K562 (cell line): ENCODE measurements at regions not wholly inside any gene's neighbourhood (a gene's known extent, or its start where the extent isn't known, plus 50 kb on each side); places are given as distances from the start of the nearest gene placed in this dataset.

ENCODE experiments used
- ATAC-seq: fragments of 200-7000 bp; cut with Tn5 transposase; 3 replicates; pipeline ENCODE4 v1.9.1; 2020; ENCODE audit warnings: moderate library complexity
- BruUV-seq: library from RNA; stranded (reverse); fragments of 400-500 nt; replicated peaks from 2 replicates; lab custom pipeline; 2021; lab: Mats Ljungman, UMichigan
- CTCF ChIA-PET: fragments of 300-600 bp; formaldehyde crosslinking; extraction: SDS; loops from one replicate; lab custom pipeline; 2021; ENCODE audit warnings: low intra/inter-chr PET ratio; lab: Yijun Ruan, JAX
- POLR2A ChIA-PET: fragments of 300-600, 350-650 bp; sonication (Branson Sonifier 250); formaldehyde crosslinking; extraction: SDS; loops from one replicate; lab custom pipeline; 2021; ENCODE audit warnings: antibody characterized with exemption, inconsistent platforms; lab: Yijun Ruan, JAX
- DNase-seq, 4 experiments: peaks; one replicate each; pipeline versions ENCODE4 v3.0.0 to v3.0.0-alpha.2; 2011 to 2018; ENCODE audit warnings: low spot score in 3 of 4, mixed read lengths in 3 of 4; ENCODE audit errors: extremely low read depth in 1 of 4
- FAIRE-seq: peaks from 2 replicates; lab custom pipeline; 2011; peaks lifted over from hg19 to GRCh38; lab: Jason Lieb, UNC
- H2AFZ ChIP-seq: 2 replicates; pipeline ENCODE4 v1.6.0; 2011; ENCODE audit warnings: low read depth, low read length, control low read depth, inconsistent platforms
- H3K27ac ChIP-seq: fragments of 200-600 bp; 3 replicates; pipeline ENCODE4 v1.8.0; 2011; ENCODE audit warnings: low read depth, mild to moderate bottlenecking, control low read depth, inconsistent platforms, low read length, moderate library complexity, mixed read lengths; ENCODE audit errors: extremely low read depth
- H3K27me3 ChIP-seq, 2 experiments: fragments of 300-600 bp in 1 of 2; 2 replicates in 1 of 2; 3 replicates in 1 of 2; pipeline versions ENCODE4 v1.6.0 to v1.8.0; 2011; ENCODE audit warnings: inconsistent platforms in 2 of 2, low read length in 2 of 2, mild to moderate bottlenecking in 1 of 2, mixed read lengths in 1 of 2, moderate library complexity in 1 of 2; ENCODE audit not compliant: control insufficient read depth in 2 of 2, insufficient read depth in 2 of 2
- H3K36me3 ChIP-seq: fragments of 300-600 bp; 3 replicates; pipeline ENCODE4 v1.8.0; 2011; ENCODE audit warnings: mild to moderate bottlenecking, low read length, inconsistent platforms; ENCODE audit not compliant: control insufficient read depth, insufficient read depth
- H3K4me1 ChIP-seq, 2 experiments: fragments of 200-600 bp in 1 of 2; replicated peaks in 1 of 2; 2 replicates in 1 of 2; 3 replicates in 1 of 2; pipeline versions ENCODE4 v1.5.1 to v1.8.0; 2011; ENCODE audit warnings: inconsistent platforms in 2 of 2, low read length in 2 of 2, mild to moderate bottlenecking in 1 of 2, mixed read lengths in 1 of 2, moderate library complexity in 1 of 2; ENCODE audit not compliant: control insufficient read depth in 2 of 2, insufficient read depth in 2 of 2
- H3K4me2 ChIP-seq: 2 replicates; pipeline ENCODE4 v1.6.1; 2011; ENCODE audit warnings: low read length, control low read depth, inconsistent platforms, mixed read lengths; ENCODE audit not compliant: insufficient read depth
- H3K4me3 ChIP-seq: fragments of 200-600 bp; sonication (generic), shearing (Covaris generic); 2 replicates; pipeline ENCODE4 v1.5.1; 2016; ENCODE audit warnings: control low read depth, inconsistent platforms
- H3K79me2 ChIP-seq: fragments of 200-600 bp; 3 replicates; pipeline ENCODE4 v1.8.0; 2011; ENCODE audit warnings: low read length, inconsistent platforms; ENCODE audit not compliant: control insufficient read depth, insufficient read depth
- H3K9ac ChIP-seq, 2 experiments: 2 replicates each; pipeline versions ENCODE4 v1.6.0 to v1.6.1; 2011; ENCODE audit warnings: low read depth in 2 of 2, low read length in 2 of 2, control low read depth in 1 of 2, inconsistent platforms in 1 of 2, mild to moderate bottlenecking in 1 of 2, mixed read lengths in 1 of 2; ENCODE audit not compliant: insufficient read depth in 1 of 2
- H3K9me1 ChIP-seq: one replicate; pipeline ENCODE4 v1.6.0; 2011; ENCODE audit warnings: inconsistent platforms, mild to moderate bottlenecking, low read length, moderate library complexity; ENCODE audit not compliant: control insufficient read depth, insufficient read depth
- H3K9me3 ChIP-seq: replicated peaks from 2 replicates; pipeline ENCODE4 v1.5.1; 2011; ENCODE audit warnings: low read depth, low read length, inconsistent platforms; ENCODE audit not compliant: control insufficient read depth, insufficient read depth
- H4K20me1 ChIP-seq: replicated peaks from 2 replicates; pipeline ENCODE4 v1.6.1; 2011; ENCODE audit warnings: low read length, inconsistent platforms, mixed read lengths; ENCODE audit not compliant: control insufficient read depth, insufficient read depth
- C11orf30 ChIP-seq: fragments of 450-650 bp; IDR thresholded peaks from 2 replicates; pipeline ENCODE4 v1.6.1; 2016; ENCODE audit warnings: low read depth, mild to moderate bottlenecking
- DDX20 ChIP-seq: fragments of 450-650 bp; IDR thresholded peaks from 2 replicates; pipeline ENCODE4 v1.6.1; 2016; ENCODE audit warnings: missing genetic modification characterization, low read depth, mild to moderate bottlenecking, missing compliant biosample characterization, moderate library complexity
- HMGN3 ChIP-seq: IDR thresholded peaks from 2 replicates; pipeline ENCODE4 v1.6.1; 2011; ENCODE audit warnings: borderline replicate concordance, low read depth, mild to moderate bottlenecking, mixed read lengths, low read length; ENCODE audit not compliant: insufficient read length; ENCODE audit errors: extremely low read depth
- HNRNPK ChIP-seq: fragments of 200-400 bp; formaldehyde crosslinking; IDR thresholded peaks from one replicate; pipeline ENCODE4 v1.6.1; 2018; ENCODE audit warnings: mild to moderate bottlenecking, low read depth, low read length; ENCODE audit not compliant: poor library complexity, severe bottlenecking
- MAFG ChIP-seq: fragments of 450-650 bp; conservative IDR thresholded peaks from 2 replicates; pipeline ENCODE4 v1.6.1; 2016; ENCODE audit warnings: missing genetic modification characterization, missing compliant biosample characterization
- MAFK ChIP-seq: IDR thresholded peaks from 2 replicates; pipeline ENCODE4 v1.6.1; 2011; ENCODE audit warnings: low read length, improper control_type of control experiment
- MAZ ChIP-seq, 2 experiments: fragments of 450-650 bp in 1 of 2; sonication (generic) in 1 of 2; formaldehyde crosslinking; IDR thresholded peaks in 1 of 2; conservative IDR thresholded peaks in 1 of 2; 2 replicates each; pipeline versions ENCODE4 v1.4.0 to v1.5.0; 2020; ENCODE audit warnings: mild to moderate bottlenecking in 1 of 2, missing genetic modification reagents in 1 of 2
- PCBP1 ChIP-seq: fragments of 200-400 bp; formaldehyde crosslinking; IDR thresholded peaks from 2 replicates; pipeline ENCODE4 v1.6.1; 2018; ENCODE audit warnings: mild to moderate bottlenecking, low read depth, low read length; ENCODE audit not compliant: poor library complexity, severe bottlenecking
- POLR2AphosphoS2 ChIP-seq: IDR thresholded peaks from 2 replicates; pipeline ENCODE4 v1.6.1; 2012; ENCODE audit warnings: low read length, improper control_type of control experiment
- ZNF274 ChIP-seq: IDR thresholded peaks from 2 replicates; pipeline ENCODE4 v1.6.1; 2011; ENCODE audit warnings: low read depth, mild to moderate bottlenecking, low read length, moderate library complexity, borderline replicate concordance
- ZNF316 ChIP-seq: fragments of 450-650 bp; IDR thresholded peaks from 2 replicates; pipeline ENCODE4 v1.6.1; 2016
- WGBS: fragments of 100-300 bp; shearing (Covaris generic); methylation state at CpG from one replicate; pipeline ENCODE4 v1.1.6; 2016; ENCODE audit warnings: low coverage, mixed read lengths; ENCODE audit not compliant: insufficient coverage; ENCODE audit errors: missing lambda C conversion rate; 5-methylcytosine and 5-hydroxymethylcytosine counted together
- in situ Hi-C: fragments of 300-500 bp; cut with MboI; formaldehyde crosslinking; loops from 4 replicates; pipeline ENCODE4 v1.15.0; 2018; ENCODE audit warnings: inconsistent platforms, mixed read lengths
- intact Hi-C: fragments of 100-400 bp; cut with micrococcal nuclease; formaldehyde crosslinking; loops from 2 replicates; pipeline ENCODE4 v1.14.2; 2022
- TF ChIP-seq, protein P1 (sequence below), 2 experiments: fragments of 450-650 bp; IDR thresholded peaks; 2 replicates each; pipeline ENCODE4 v1.6.1; 2016

DNA sequence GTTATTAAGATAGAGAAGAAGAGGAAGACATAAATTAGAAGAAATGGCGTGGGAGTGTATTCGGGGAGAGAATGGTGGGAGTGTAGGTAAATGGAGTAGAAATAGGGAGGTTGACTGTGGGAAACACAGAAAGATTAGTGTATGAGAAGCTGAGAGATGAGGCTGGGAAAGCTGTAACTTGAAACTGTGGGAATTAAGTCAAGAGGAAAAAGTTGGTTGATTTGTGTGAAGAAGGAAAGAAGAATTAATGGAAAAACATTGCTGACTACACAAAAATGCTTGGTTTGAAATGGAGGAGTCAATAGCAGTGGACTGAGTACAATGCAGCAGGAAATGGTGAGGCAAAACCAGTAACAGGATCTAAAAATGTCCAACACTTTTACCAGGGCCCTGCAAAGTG is 448.3 kb downstream of the PTPRC start:
- no peak overlapping the region for H3K4me3 ChIP-seq
- no peaks in the 10 kb centered on the region; the same call in 1 of the 2 replicates for H3K9me3 ChIP-seq
- DNase-seq (no peak), ATAC-seq (no peak), FAIRE-seq (no peak)
- no peak overlapping the region for H3K4me2 ChIP-seq
- BruUV-seq: no TSS peak
- in situ Hi-C loops: no loop called here
- H3K9me1 ChIP-seq: no peaks in the 10 kb centered on the region
- POLR2A ChIA-PET: no interaction called here
- intact Hi-C loops: no loop called here
- no peaks in the 10 kb centered on the region for H3K36me3 ChIP-seq
- TF ChIP-seq MAZ (CRISPR knock-in tag; conservative IDR thresholded peaks at IDR 0.05 in 1 of 2, IDR thresholded peaks at IDR 0.05 in 1 of 2): no peak
- TF ChIP-seq ZNF316: peak; percentile 53
- TF ChIP-seq C11orf30: 0 out of 2 replicates have a peak, but pooled peaks have one; percentile 26
- TF ChIP-seq MAFK: 0 out of 2 replicates have a peak, but pooled peaks have one; percentile 7
- TF ChIP-seq MAFG: 0 out of 2 replicates have a peak, but pooled peaks have one; percentile 6
- CTCF ChIA-PET: no interaction called here
- WGBS: 0% methylated on average over 2 of the region's 2 CpGs
- H3K4me1 ChIP-seq: no peaks in the 10 kb centered on the region
- no peak overlapping the region for H3K27ac ChIP-seq
- no peaks in the 10 kb centered on the region for H3K79me2 ChIP-seq
- no peaks in the 10 kb centered on the region for H4K20me1 ChIP-seq
- no peak overlapping the region for H2AFZ ChIP-seq
- H3K27me3 ChIP-seq: no peaks in the 10 kb centered on the region
- no peak overlapping the region for H3K9ac ChIP-seq

DNA sequence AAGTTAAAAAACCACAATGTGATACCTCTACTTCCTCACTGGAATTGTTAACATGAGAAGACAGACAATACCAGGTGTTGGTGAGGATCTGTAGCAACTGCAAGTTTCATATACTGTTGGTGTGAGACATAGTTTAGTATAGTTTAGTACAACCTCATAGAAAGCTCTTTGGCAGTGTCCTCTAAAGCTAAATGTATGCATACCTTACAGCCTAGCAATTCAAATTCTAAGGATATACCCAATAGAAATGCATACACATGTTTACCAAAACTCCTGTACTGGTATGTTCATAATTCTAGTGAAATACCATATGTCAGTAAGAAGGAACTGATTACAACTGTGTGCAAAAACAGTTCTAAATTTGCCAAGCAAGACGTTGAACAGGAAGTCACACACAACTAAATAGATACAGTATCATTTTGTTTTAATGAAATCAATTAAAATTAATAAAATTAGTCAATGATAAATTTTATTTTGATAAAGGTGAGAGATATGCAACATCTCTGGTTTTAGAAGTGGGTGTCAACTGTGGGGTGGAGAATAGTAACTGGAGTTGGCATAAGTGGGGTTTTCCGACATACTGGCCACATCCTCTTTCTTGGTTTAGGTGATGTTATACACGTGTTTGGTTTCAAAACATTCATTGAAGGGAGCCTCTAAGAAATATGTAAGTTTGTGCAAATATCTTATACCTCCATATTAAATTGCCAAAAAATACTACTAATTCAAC is 450.7 kb downstream of the PTPRC start:
- ATAC-seq: no peak
- no peak for FAIRE-seq
- Histone ChIP-seq H3K4me3 (no peak overlapping the region), H4K20me1 (no peaks in the 10 kb centered on the region), H2AFZ (no peak overlapping the region), H3K9me3 (no peaks in the 10 kb centered on the region; the same call in 1 of the 2 replicates), H3K27me3 (no peaks in the 10 kb centered on the region), H3K27ac (no peak overlapping the region), H3K9me1 (no peaks in the 10 kb centered on the region), H3K4me1 (no peaks in the 10 kb centered on the region), H3K9ac (no peak overlapping the region), H3K36me3 (no peaks in the 10 kb centered on the region), H3K4me2 (no peak overlapping the region), H3K79me2 (no peaks in the 10 kb centered on the region)
- BruUV-seq: no TSS peak
- ChIA-PET CTCF (no interaction called here), POLR2A (no interaction called here)
- DNase-seq: no peak
- WGBS: 1% methylated on average over 3 of the region's 3 CpGs
- intact Hi-C loops (no loop called here), in situ Hi-C loops (no loop called here)
- TF ChIP-seq HNRNPK: no peak
- TF ChIP-seq DDX20 (tag): no peak
- TF ChIP-seq, protein P1, sequence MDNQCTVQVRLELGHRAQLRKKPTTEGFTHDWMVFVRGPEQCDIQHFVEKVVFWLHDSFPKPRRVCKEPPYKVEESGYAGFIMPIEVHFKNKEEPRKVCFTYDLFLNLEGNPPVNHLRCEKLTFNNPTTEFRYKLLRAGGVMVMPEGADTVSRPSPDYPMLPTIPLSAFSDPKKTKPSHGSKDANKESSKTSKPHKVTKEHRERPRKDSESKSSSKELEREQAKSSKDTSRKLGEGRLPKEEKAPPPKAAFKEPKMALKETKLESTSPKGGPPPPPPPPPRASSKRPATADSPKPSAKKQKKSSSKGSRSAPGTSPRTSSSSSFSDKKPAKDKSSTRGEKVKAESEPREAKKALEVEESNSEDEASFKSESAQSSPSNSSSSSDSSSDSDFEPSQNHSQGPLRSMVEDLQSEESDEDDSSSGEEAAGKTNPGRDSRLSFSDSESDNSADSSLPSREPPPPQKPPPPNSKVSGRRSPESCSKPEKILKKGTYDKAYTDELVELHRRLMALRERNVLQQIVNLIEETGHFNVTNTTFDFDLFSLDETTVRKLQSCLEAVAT (IDR thresholded peaks at IDR 0.05): no peak
- TF ChIP-seq PCBP1: no peak
- no peak for TF ChIP-seq POLR2AphosphoS2
- TF ChIP-seq HMGN3: no peak
- TF ChIP-seq ZNF274: no peak
